GM23248 (cell line): ENCODE measurements at regions not wholly inside any gene's neighbourhood (a gene's known extent, or its start where the extent isn't known, plus 50 kb on each side); places are given as distances from the start of the nearest gene placed in this dataset.

ENCODE experiments used
- EZH2 ChIP-seq: fragments of 200-600 bp; sonication (generic); IDR thresholded peaks from 2 replicates; pipeline ENCODE4 v1.6.1; 2018; ENCODE audit warnings: antibody characterized with exemption, mild to moderate bottlenecking; ENCODE audit not compliant: insufficient read depth, poor library complexity, severe bottlenecking
- EZH2phosphoT487 ChIP-seq: fragments of 200-600 bp; sonication (generic); IDR thresholded peaks from 2 replicates; pipeline ENCODE4 v1.6.1; 2018; ENCODE audit warnings: antibody characterized with exemption, moderate library complexity, mild to moderate bottlenecking, low read depth; ENCODE audit not compliant: insufficient read depth

- TF ChIP-seq EZH2phosphoT487 (no peak), EZH2 (no peak)
Measured at GRCh38 chr4:147370473-147370872, 110.4 kb upstream of the EDNRA start.
